H9 (cell line): ENCODE measurements at regions not wholly inside any gene's neighbourhood (a gene's known extent, or its start where the extent isn't known, plus 50 kb on each side); places are given as distances from the start of the nearest gene placed in this dataset.

Source experiments
- DNase-seq: peaks from one replicate; pipeline ENCODE4 v3.0.0-alpha.2; 2017
- H2AFZ ChIP-seq: one replicate; pipeline ENCODE4 v1.6.1; 2013; ENCODE audit warnings: mild to moderate bottlenecking, low read length, control low read depth, moderate library complexity
- H2AK5ac ChIP-seq: 2 replicates; pipeline ENCODE4 v1.6.1; 2013; ENCODE audit warnings: low read length, control low read depth, mixed read lengths; ENCODE audit not compliant: insufficient read length
- H2BK120ac ChIP-seq: one replicate; pipeline ENCODE4 v1.6.1; 2013; ENCODE audit warnings: low read depth, mild to moderate bottlenecking, low read length, control low read depth, inconsistent platforms; ENCODE audit not compliant: poor library complexity, severe bottlenecking
- H2BK12ac ChIP-seq: 2 replicates; pipeline ENCODE4 v1.6.1; 2013; ENCODE audit warnings: low read length, control low read depth, mixed read lengths, low read depth; ENCODE audit not compliant: insufficient read length
- H2BK15ac ChIP-seq: 2 replicates; pipeline ENCODE4 v1.6.1; 2013; ENCODE audit warnings: low read depth, low read length, control low read depth
- H2BK20ac ChIP-seq: one replicate; pipeline ENCODE4 v1.6.1; 2013; ENCODE audit warnings: low read depth, mild to moderate bottlenecking, low read length, control low read depth, inconsistent platforms; ENCODE audit not compliant: poor library complexity, severe bottlenecking
- H2BK5ac ChIP-seq: 2 replicates; pipeline ENCODE4 v1.6.1; 2013; ENCODE audit warnings: low read length, control low read depth, mixed read lengths; ENCODE audit not compliant: insufficient read length
- H3K14ac ChIP-seq: 2 replicates; pipeline ENCODE4 v1.6.1; 2013; ENCODE audit warnings: low read length, control low read depth; ENCODE audit not compliant: insufficient read depth
- H3K18ac ChIP-seq: 2 replicates; pipeline ENCODE4 v1.6.1; 2013; ENCODE audit warnings: low read depth, mild to moderate bottlenecking, mixed read lengths, low read length, control low read depth; ENCODE audit not compliant: insufficient read length
- H3K23ac ChIP-seq: 2 replicates; pipeline ENCODE4 v1.6.1; 2013; ENCODE audit warnings: low read length, control low read depth, mixed read lengths, low read depth; ENCODE audit not compliant: insufficient read length
- H3K23me2 ChIP-seq: 2 replicates; pipeline ENCODE4 v1.6.1; 2013; ENCODE audit warnings: low read depth, mild to moderate bottlenecking, mixed read lengths, low read length, control low read depth; ENCODE audit not compliant: insufficient read length, poor library complexity, severe bottlenecking
- H3K27ac ChIP-seq: 2 replicates; pipeline ENCODE4 v1.5.1; 2013; ENCODE audit warnings: low read length, control low read depth, mixed read lengths, low read depth; ENCODE audit not compliant: insufficient read length
- H3K27me3 ChIP-seq: 2 replicates; pipeline ENCODE4 v1.6.1; 2013; ENCODE audit warnings: low read length, control low read depth, inconsistent platforms; ENCODE audit not compliant: insufficient read depth
- H3K4ac ChIP-seq: 2 replicates; pipeline ENCODE4 v1.6.1; 2013; ENCODE audit warnings: low read depth, mild to moderate bottlenecking, control low read depth, inconsistent platforms, low read length, moderate library complexity
- H3K4me1 ChIP-seq: 2 replicates; pipeline ENCODE4 v1.6.1; 2013; ENCODE audit warnings: low read length, control low read depth, inconsistent platforms; ENCODE audit not compliant: insufficient read depth
- H3K4me2 ChIP-seq: 2 replicates; pipeline ENCODE4 v1.6.1; 2013; ENCODE audit warnings: low read length, control low read depth, mixed read lengths; ENCODE audit not compliant: insufficient read length, insufficient read depth
- H3K56ac ChIP-seq: 2 replicates; pipeline ENCODE4 v1.6.1; 2013; ENCODE audit warnings: low read depth, mild to moderate bottlenecking, mixed read lengths, low read length, control low read depth; ENCODE audit not compliant: insufficient read length
- H3K79me1 ChIP-seq: 2 replicates; pipeline ENCODE4 v1.6.1; 2013; ENCODE audit warnings: low read depth, mild to moderate bottlenecking, moderate library complexity, low read length, control low read depth, inconsistent platforms; ENCODE audit not compliant: insufficient read depth, poor library complexity, severe bottlenecking
- H3K79me2 ChIP-seq: 2 replicates; pipeline ENCODE4 v1.6.1; 2013; ENCODE audit warnings: low read length, control low read depth, inconsistent platforms; ENCODE audit not compliant: insufficient read depth
- H3K9ac ChIP-seq: 2 replicates; pipeline ENCODE4 v1.6.1; 2013; ENCODE audit warnings: low read length, control low read depth, mixed read lengths; ENCODE audit not compliant: insufficient read length; ENCODE audit errors: extremely low read depth
- H3K9me3 ChIP-seq: one replicate; pipeline ENCODE4 v1.6.1; 2013; ENCODE audit warnings: low read depth, low read length, inconsistent platforms; ENCODE audit not compliant: control insufficient read depth
- H3T11ph ChIP-seq: one replicate; pipeline ENCODE4 v1.6.1; 2013; ENCODE audit warnings: mild to moderate bottlenecking, low read length, control low read depth, inconsistent platforms
- H4K20me1 ChIP-seq: one replicate; pipeline ENCODE4 v1.6.1; 2013; ENCODE audit not compliant: control insufficient read depth, insufficient read length, insufficient read depth
- H4K5ac ChIP-seq: 2 replicates; pipeline ENCODE4 v1.6.1; 2013; ENCODE audit warnings: low read depth, mild to moderate bottlenecking, mixed read lengths, low read length, control low read depth; ENCODE audit not compliant: insufficient read length
- H4K8ac ChIP-seq: replicated peaks from 2 replicates; pipeline ENCODE4 v1.6.1; 2013; ENCODE audit warnings: low read length, control low read depth, mixed read lengths, low read depth; ENCODE audit not compliant: insufficient read length
- H4K91ac ChIP-seq: 2 replicates; pipeline ENCODE4 v1.6.1; 2013; ENCODE audit warnings: low read depth, mild to moderate bottlenecking, moderate library complexity, mixed read lengths, low read length, control low read depth; ENCODE audit not compliant: insufficient read length
- H3K27ac Mint-ChIP-seq, 3 experiments: 2 replicates in 2 of 3; 3 replicates in 1 of 3; pipeline ENCODE4 v1.8.0; 2020 to 2021; ENCODE audit warnings: mixed read lengths in 3 of 3, mild to moderate bottlenecking in 1 of 3, moderate library complexity in 1 of 3
- H3K27me3 Mint-ChIP-seq: 2 replicates; pipeline ENCODE4 v1.8.0; 2021; ENCODE audit warnings: low read depth, mild to moderate bottlenecking, moderate library complexity, mixed read lengths
- H3K36me3 Mint-ChIP-seq, 3 experiments: 2 replicates in 2 of 3; 3 replicates in 1 of 3; pipeline ENCODE4 v1.8.0; 2020 to 2021; ENCODE audit warnings: low read depth in 3 of 3, mixed read lengths in 3 of 3; ENCODE audit not compliant: insufficient read depth in 1 of 3
- H3K4me1 Mint-ChIP-seq, 2 experiments: 2 replicates each; pipeline ENCODE4 v1.8.0; 2020; ENCODE audit warnings: mixed read lengths in 2 of 2
- H3K4me3 Mint-ChIP-seq, 2 experiments: 2 replicates in 1 of 2; 3 replicates in 1 of 2; pipeline ENCODE4 v1.8.0; 2020 to 2021; ENCODE audit warnings: mild to moderate bottlenecking in 2 of 2, mixed read lengths in 2 of 2, moderate library complexity in 1 of 2
- H3K9me3 Mint-ChIP-seq, 2 experiments: 2 replicates in 1 of 2; 3 replicates in 1 of 2; pipeline ENCODE4 v1.8.0; 2020; ENCODE audit warnings: mild to moderate bottlenecking in 2 of 2, mixed read lengths in 2 of 2, moderate library complexity in 1 of 2
- CTCF ChIP-seq: fragments of 200-600 bp; sonication (generic); conservative IDR thresholded peaks from 3 replicates; pipeline ENCODE4 v1.8.0; 2021; ENCODE audit warnings: antibody characterized with exemption, mild to moderate bottlenecking
- WGBS: extraction: QIAGEN DNeasy Blood & Tissue Kit; methylation state at CpG from one replicate; pipeline ENCODE4 v1.1.7; 2013; ENCODE audit warnings: missing lambda C conversion rate, low lambda C conversion rate, mixed read lengths; ENCODE audit not compliant: insufficient read length; ENCODE audit errors: extremely low coverage; 5-methylcytosine and 5-hydroxymethylcytosine counted together

- Histone ChIP-seq H3K4me1 (no peaks in the 10 kb centered on the region), H4K20me1 (no peaks in the 10 kb centered on the region), H3K79me1 (no peaks in the 10 kb centered on the region), H2AK5ac (no peak overlapping the region), H2BK15ac (no peak overlapping the region), H3K9me3 (no peaks in the 10 kb centered on the region), H3K23ac (no peak overlapping the region), H2AFZ (no peak overlapping the region), H3K4ac (no peak overlapping the region), H4K8ac (no peak overlapping the region), H3K18ac (no peak overlapping the region), H2BK20ac (no peak overlapping the region), H4K5ac (no peak overlapping the region), H3K4me2 (no peak overlapping the region), H3K79me2 (no peaks in the 10 kb centered on the region), H3K27ac (no peak overlapping the region), H3K27me3 (no peaks in the 10 kb centered on the region), H3K9ac (no peak overlapping the region), H3K14ac (no peak overlapping the region), H3K56ac (no peak overlapping the region), H3T11ph (no peak overlapping the region), H2BK5ac (no peak overlapping the region), H2BK12ac (no peak overlapping the region), H4K91ac (no peak overlapping the region), H3K23me2 (no peaks in the 10 kb centered on the region), H2BK120ac (no peak overlapping the region)
- no peak for TF ChIP-seq CTCF
- no peak for DNase-seq
- Mint-ChIP-seq H3K9me3 (no peaks in the 10 kb centered on the region), H3K4me1 (no peaks in the 10 kb centered on the region), H3K4me3 (no peak overlapping the region), H3K27ac (no peak overlapping the region), H3K27me3 (no peaks in the 10 kb centered on the region), H3K36me3 (peaks cover 0 to 4% (median 0%) of the 10 kb centered on the region in 3 experiments; a peak in 1 of 7 replicates)
- WGBS = no CpG with 5 or more reads among the region's 6 CpGs
Observed at GRCh38 chr1:81634294-81634693, 166.4 kb upstream of the ADGRL2 start.
